HG02973 (cell line): ENCODE measurements at regions not wholly inside any gene's neighbourhood (a gene's known extent, or its start where the extent isn't known, plus 50 kb on each side); places are given as distances from the start of the nearest gene placed in this dataset.
"Not testable (repeated sequence)": the region's sequence is repeated elsewhere in the genome, so short reads cannot be mapped to it uniquely, and the experiment has no call there.

Experiments used
- ATAC-seq: cut with Tn5 transposase; IDR thresholded peaks from one replicate; pipeline ENCODE4 v1.9.1; 2021; ENCODE audit warnings: moderate library complexity; ENCODE audit not compliant: unreplicated experiment

DNA sequence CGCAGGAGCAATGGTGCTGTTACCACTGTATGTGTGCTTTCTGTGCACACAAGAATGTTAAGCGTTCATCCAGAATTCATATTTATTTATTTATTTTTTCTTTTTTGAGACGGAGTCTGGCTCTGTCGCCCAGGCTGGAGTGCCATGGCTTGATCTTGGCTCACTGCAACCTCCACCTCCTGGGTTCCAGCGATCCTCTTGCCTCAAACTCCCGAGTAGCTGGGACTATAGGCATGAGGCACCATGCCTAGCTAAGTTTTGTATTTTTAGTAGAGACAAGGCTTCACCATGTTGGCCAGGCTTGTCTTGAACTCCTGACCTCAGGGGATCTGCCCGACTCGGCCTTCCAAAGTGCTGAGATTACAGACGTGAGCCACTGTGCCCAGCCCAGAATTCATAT is 101.8 kb upstream of the SLC38A2 start:
- not testable (repeated sequence) for ATAC-seq

DNA sequence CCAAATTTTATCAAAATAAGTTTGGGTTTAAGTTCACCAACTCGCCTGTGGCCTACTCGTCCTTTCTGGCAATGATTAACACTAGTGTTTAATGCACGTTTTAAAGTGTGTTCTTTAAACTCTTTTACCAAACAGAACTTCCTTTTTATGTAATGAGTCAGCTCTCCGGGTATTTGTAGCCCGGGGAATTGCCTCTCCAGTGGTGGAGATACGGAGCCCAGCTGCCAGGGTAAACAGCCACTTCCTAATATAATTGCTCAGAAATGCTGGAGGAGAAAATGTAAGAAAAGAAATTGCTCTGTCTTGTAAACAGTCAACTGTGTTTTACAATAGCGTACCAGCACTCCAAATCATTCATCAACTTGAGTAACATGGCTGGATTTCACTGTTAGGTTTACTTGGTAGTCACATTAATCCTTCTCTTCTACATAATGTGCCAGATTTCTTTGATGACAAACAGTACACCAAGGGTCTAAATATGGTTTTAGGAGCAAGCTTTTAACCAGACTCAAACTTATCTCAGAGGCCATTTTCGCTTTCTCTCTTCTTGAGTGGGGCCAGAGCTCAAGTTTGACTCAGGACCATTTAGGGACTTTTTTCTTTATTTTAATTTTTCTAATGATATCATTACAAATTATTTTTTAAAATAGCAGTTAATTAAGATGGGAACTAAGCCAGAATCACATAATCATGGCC is 101.2 kb upstream of the SLC38A2 start:
- ATAC-seq, result peak; percentile 79

DNA sequence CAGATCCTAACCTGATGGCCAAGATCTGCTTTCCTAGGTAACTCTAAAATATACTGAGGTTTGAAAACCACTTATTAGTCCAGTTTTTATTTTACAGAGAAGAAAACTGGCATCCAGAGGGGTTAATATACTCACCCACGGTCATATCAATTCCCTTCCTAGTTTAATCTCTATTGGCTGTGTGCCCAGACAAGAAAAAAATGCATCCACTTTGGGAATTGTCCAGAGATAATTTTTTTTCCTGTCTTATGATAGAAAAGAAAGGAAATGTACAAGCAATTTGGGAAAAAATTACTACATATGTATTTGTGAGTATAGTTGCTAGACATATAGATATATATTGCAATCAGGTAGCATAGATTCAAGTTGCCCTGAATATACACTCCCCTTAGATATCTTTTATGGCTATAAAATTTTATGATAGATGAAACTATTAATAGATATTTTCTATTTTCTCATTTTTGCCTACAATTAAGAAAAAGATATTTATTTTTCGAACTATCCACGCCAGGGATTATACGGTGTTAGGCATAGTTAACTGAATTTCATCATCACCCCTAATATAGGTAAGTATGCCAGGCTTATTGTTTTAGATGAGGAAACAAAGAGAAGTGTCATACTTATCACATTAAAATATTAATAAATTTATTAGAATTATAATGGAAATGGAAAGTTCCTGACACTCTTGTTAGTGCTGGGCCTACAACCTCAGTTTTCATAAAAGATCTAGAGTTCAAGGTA is 100.5 kb upstream of the SLC38A2 start:
- no peak for ATAC-seq

- no peak for ATAC-seq
These were observed 99.7 kb upstream of the SLC38A2 start for GRCh38 chr12:46472144-46472705.

DNA sequence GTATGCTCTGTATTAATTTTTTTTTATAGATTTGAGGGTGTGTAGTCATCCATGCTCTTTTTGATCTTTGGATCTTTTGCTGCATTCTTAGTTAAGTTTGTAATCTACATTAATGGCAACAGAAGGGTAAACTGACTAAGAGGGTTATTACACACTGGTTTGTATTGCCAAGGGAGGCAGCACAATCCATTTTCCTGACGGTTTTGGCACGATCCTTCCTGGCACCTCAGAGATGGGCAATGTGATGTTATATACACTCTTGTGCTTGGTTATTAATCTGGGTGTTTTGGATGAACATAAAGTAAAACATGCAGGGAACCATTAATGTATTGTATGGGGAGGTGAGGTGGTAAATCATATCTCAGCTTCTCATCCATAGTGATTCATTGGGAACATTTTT is 98.8 kb upstream of the SLC38A2 start:
- ATAC-seq, result no peak

- no peak for ATAC-seq
These were observed 98.4 kb upstream of the SLC38A2 start for GRCh38 chr12:46470975-46471374.

GRCh38 chr12:46470036-46470627 is 97.6 kb upstream of the SLC38A2 start:
- ATAC-seq, result no peak

DNA sequence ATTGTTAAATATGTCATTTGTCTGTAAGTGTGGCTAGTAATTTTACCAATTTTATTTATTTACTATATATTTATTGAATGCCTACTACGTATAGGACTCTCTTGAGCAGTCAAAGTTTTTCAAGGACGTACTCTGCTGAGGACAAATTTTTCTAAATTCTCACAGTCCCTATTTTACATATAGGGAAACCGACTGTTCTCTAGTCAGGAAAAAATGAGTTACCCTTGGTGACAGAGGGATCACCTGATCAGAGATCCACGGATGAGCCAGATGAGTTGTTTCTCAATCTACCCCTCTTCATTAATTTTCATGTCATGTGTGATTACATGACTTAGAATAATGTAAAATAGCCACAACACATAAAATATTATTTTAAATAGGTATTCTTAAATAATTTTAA is 96.2 kb upstream of the SLC38A2 start:
- no peak for ATAC-seq

DNA sequence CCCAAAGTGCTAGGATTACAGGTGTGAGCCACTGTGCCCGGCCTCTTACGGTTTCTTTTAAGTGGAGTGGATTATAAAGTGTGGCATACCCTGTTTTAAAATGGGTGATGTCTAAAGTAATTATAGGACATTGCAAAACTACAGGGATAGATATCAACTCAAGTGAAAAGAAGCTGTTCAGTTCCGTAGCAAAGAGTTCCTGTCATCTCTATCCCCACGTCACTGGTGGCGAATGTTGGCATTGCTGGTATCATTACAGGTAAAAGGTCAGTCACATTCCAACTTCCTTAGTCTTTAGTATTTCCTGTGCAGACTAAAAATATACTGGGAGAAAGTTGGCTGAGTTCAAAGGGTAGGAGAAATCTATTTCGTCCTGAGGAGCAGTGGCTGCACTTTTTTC is 95.6 kb upstream of the SLC38A2 start:
- no peak for ATAC-seq

DNA sequence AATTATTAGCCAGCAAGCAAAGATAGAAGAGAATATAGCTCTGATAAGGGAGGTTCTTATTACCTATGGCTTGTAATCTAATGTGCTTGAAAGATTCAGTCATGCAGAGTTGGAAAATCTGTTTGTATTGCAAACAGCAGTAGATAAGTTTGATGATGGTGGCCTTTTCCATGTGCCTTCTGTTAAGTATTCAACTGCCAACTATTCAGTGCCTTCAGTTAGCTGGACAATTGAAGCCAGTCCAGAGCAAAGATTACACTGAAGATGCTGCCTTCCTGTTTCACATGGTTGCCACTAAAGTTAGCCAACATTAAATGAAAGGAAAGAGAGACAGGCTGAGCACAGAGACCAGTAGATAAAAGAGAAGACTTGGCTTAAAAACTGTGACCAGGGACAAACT is 92.7 kb upstream of the SLC38A2 start:
- ATAC-seq, result no peak

- no peak for ATAC-seq
These were observed 92.3 kb upstream of the SLC38A2 start for GRCh38 chr12:46464863-46465262.

DNA sequence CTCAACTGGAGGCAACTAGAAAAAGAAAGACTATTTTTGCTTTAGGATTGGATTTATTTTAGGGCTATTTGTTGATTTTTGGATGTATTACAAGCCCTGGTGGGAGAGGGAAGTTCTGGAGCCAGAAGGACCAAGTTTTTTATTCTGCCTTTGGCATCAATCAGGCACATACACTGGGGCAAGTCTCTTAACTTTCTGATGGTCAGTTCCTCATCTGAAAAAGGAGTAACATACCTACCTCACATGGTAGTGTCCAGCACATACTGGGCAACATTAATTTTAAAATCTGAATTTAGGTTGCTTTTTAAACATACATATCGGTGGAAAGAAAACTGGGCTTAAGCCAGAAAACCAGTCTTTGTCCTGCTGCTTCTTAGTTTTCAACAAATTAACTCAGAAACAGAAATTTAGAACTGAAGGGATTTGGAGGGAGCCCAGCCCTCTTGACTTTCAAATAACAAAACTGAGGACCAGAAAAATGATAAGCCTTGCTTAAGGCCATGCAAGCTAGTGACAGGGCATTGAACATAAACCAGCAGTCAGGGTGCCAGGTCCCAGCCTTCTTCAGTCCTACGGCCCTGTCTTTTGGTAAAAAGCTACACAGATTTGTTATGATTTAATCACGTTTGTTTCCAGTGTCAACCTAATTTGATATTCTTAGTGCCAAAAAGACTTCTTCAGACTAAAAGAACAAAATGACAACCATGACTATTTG is 90.2 kb upstream of the SLC38A2 start:
- no peak for ATAC-seq

GRCh38 chr12:46461907-46462640 is 89.5 kb upstream of the SLC38A2 start:
- ATAC-seq, result no peak

DNA sequence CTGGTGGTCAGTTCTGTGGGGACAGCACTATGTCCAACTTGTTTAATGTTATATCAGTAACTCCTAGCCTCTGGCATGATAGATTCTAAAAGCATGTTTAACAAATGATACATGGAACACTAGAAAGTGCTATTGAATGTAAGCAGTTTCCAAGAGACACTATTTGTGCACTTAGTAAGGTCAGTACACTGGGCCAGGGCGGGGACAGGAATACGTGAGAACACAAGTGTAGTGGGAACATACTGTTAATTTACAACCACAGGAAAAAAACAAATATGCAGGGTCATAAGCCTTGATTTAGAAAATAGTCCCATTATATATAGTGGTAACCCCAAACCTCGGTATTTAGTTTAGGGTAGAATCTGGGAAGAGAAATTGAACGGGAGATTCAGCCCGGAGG is 88.9 kb upstream of the SLC38A2 start:
- ATAC-seq, result no peak

DNA sequence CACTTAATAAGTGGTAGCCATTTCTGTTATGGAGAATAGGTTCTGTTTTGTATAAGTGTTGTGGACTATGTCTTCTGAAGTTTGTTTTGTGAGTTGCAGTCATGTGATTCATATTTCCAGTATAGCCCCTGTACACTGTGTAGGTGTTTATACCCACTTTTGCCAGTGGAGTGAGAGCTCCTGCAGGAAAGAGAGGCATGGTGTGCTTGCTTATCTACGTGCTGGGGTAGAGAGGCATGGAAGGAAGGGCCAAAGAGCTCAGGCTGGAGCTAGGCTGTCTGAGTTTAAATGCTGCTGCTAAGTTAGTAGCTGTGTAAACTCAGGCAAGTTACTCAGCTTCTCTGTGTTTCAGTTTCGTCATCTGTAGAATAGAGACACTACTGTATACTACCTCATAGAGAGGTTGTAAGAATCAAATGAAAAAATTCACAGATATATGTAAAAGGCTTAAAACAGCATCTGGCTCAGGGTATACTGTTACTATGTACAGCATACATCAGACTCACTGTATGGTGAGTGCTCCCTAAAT is 88.2 kb upstream of the SLC38A2 start:
- ATAC-seq, result no peak

DNA sequence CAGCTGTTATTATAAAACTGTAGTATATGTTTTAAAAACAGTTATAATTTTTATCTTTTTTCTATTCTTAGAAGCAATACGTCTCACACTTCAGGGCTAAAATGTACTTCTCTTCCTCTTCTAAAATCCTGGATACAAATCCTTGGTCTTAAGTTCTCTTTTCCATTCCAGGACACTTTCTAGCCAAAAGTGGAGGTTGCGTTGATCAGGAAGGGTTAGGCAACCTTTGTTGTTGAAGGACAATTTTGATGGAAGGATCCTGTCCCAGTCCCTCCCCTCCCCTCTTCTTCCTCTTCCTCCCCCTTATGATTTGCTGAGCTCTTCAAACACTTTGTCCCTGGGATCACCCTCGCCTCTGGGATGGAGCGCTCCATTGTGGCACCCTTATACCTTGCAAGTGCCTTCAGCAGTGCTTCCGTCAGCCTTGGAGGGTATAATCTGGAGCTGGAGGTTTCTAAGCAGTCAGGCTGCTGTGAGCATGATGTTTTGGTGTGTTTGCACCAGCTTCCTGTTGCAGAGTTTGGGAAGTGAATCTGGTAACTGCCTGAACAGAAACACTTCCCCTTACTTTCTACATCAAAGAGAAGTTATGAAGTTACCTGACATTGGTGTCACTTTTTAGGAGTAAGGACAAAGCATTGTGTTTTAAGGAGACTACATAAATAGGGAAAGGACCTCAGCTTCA is 87.4 kb upstream of the SLC38A2 start:
- no peak for ATAC-seq

DNA sequence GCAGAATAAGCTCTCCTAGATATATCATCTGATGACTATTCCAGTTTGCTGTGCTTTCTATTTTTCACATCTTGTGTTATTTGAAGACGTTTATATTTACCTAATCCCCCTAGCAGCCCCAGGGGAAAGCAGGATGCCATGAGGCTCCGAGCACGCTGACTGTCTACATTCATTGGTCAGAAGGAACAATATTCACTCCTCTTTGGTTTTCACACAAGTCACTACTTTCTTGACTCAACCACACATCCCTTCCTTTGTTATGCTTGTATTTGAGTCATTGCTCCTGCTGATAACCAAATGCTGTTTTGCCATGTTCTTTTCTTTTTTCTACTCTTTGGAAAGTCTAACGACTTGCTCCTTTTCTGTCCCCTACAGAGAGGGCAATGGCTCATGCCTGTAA is 86.5 kb upstream of the SLC38A2 start:
- ATAC-seq, result no peak

- no peak for ATAC-seq
These were observed 86.0 kb upstream of the SLC38A2 start for GRCh38 chr12:46458500-46459102.

GRCh38 chr12:46457958-46458357 is 85.4 kb upstream of the SLC38A2 start:
- no peak for ATAC-seq
